Mesenchymal stem cell (in vitro differentiated cells and primary cell): ENCODE measurements at regions not wholly inside any gene's neighbourhood (a gene's known extent, or its start where the extent isn't known, plus 50 kb on each side); places are given as distances from the start of the nearest gene placed in this dataset.

Experiments
- DNase-seq: peaks from one replicate; pipeline ENCODE4 v3.0.0-alpha.2; 2013
- H2AFZ ChIP-seq: one replicate; pipeline ENCODE4 v1.6.1; 2013; ENCODE audit warnings: low read depth, mild to moderate bottlenecking, control low read depth, inconsistent platforms, low read length, moderate library complexity
- H2AK5ac ChIP-seq: 2 replicates; pipeline ENCODE4 v1.6.1; 2013; ENCODE audit warnings: low read length, moderate library complexity, mild to moderate bottlenecking, inconsistent platforms; ENCODE audit not compliant: severe bottlenecking
- H2BK120ac ChIP-seq: one replicate; pipeline ENCODE4 v1.6.1; 2013; ENCODE audit warnings: low read depth, mild to moderate bottlenecking, inconsistent platforms, low read length, moderate library complexity
- H2BK12ac ChIP-seq, 2 experiments: one replicate each; pipeline ENCODE4 v1.6.1; 2013; ENCODE audit warnings: inconsistent platforms in 2 of 2, low read length in 2 of 2, mild to moderate bottlenecking in 2 of 2, moderate library complexity in 2 of 2, control low read depth in 1 of 2
- H2BK15ac ChIP-seq: one replicate; pipeline ENCODE4 v1.6.1; 2013; ENCODE audit warnings: mild to moderate bottlenecking, low read depth, inconsistent platforms; ENCODE audit not compliant: poor library complexity, severe bottlenecking
- H2BK5ac ChIP-seq: 2 replicates; pipeline ENCODE4 v1.6.1; 2013; ENCODE audit warnings: low read depth, mild to moderate bottlenecking, low read length, control low read depth, inconsistent platforms; ENCODE audit not compliant: poor library complexity, severe bottlenecking
- H3K14ac ChIP-seq, 2 experiments: one replicate each; pipeline ENCODE4 v1.6.1; 2013; ENCODE audit warnings: inconsistent platforms in 2 of 2, low read length in 2 of 2, control low read depth in 1 of 2, mild to moderate bottlenecking in 1 of 2, moderate library complexity in 1 of 2
- H3K18ac ChIP-seq, 2 experiments: one replicate each; pipeline ENCODE4 v1.6.1; 2013; ENCODE audit warnings: inconsistent platforms in 2 of 2, low read length in 2 of 2, control low read depth in 1 of 2, low read depth in 1 of 2, mild to moderate bottlenecking in 1 of 2
- H3K23ac ChIP-seq, 2 experiments: one replicate each; pipeline ENCODE4 v1.6.1; 2013; ENCODE audit warnings: inconsistent platforms in 2 of 2, low read length in 2 of 2, mild to moderate bottlenecking in 2 of 2, moderate library complexity in 2 of 2, control low read depth in 1 of 2
- H3K27ac ChIP-seq: 2 replicates; pipeline ENCODE4 v1.5.1; 2013; ENCODE audit warnings: mild to moderate bottlenecking, moderate library complexity, low read length, control low read depth, inconsistent platforms; ENCODE audit not compliant: poor library complexity, severe bottlenecking
- H3K27me3 ChIP-seq, 2 experiments: 2 replicates each; pipeline versions ENCODE4 v1.6.1 to v1.7.0; 2013; ENCODE audit warnings: low read length in 2 of 2, mild to moderate bottlenecking in 2 of 2, moderate library complexity in 2 of 2, control low read depth in 1 of 2, inconsistent platforms in 1 of 2; ENCODE audit not compliant: control insufficient read depth in 1 of 2, insufficient read depth in 1 of 2
- H3K36me3 ChIP-seq, 2 experiments: 2 replicates each; pipeline versions ENCODE4 v1.6.1 to v1.7.0; 2013; ENCODE audit warnings: low read length in 2 of 2, control low read depth in 1 of 2, inconsistent platforms in 1 of 2, low read depth in 1 of 2, mild to moderate bottlenecking in 1 of 2; ENCODE audit not compliant: insufficient read depth in 2 of 2, control insufficient read depth in 1 of 2
- H3K4ac ChIP-seq, 2 experiments: one replicate each; pipeline ENCODE4 v1.6.1; 2013; ENCODE audit warnings: inconsistent platforms in 2 of 2, low read length in 2 of 2, mild to moderate bottlenecking in 2 of 2, moderate library complexity in 2 of 2, control low read depth in 1 of 2, low read depth in 1 of 2
- H3K4me1 ChIP-seq: 2 replicates; pipeline ENCODE4 v1.6.1; 2013; ENCODE audit warnings: low read depth, low read length, control low read depth; ENCODE audit not compliant: control insufficient read depth, insufficient read depth
- H3K4me2 ChIP-seq: 2 replicates; pipeline ENCODE4 v1.6.1; 2013; ENCODE audit warnings: low read length, mild to moderate bottlenecking, inconsistent platforms; ENCODE audit not compliant: poor library complexity, severe bottlenecking
- H3K4me3 ChIP-seq, 2 experiments: 2 replicates each; pipeline versions ENCODE4 v1.5.1 to v1.7.0; 2013; ENCODE audit warnings: low read length in 2 of 2, mild to moderate bottlenecking in 2 of 2, control low read depth in 1 of 2, low read depth in 1 of 2; ENCODE audit not compliant: insufficient read depth in 1 of 2
- H3K79me1 ChIP-seq: replicated peaks from 2 replicates; pipeline ENCODE4 v1.6.1; 2013; ENCODE audit warnings: mild to moderate bottlenecking, control low read depth, low read length, inconsistent platforms; ENCODE audit not compliant: poor library complexity, severe bottlenecking
- H3K9ac ChIP-seq: 2 replicates; pipeline ENCODE4 v1.7.0; 2013; ENCODE audit warnings: mild to moderate bottlenecking, low read length, moderate library complexity
- H3K9me3 ChIP-seq: 2 replicates; pipeline ENCODE4 v1.7.0; 2013; ENCODE audit warnings: mild to moderate bottlenecking, low read length; ENCODE audit not compliant: control insufficient read depth
- H4K8ac ChIP-seq: one replicate; pipeline ENCODE4 v1.6.1; 2013; ENCODE audit warnings: inconsistent platforms, mild to moderate bottlenecking, low read length, moderate library complexity
- H4K91ac ChIP-seq: one replicate; pipeline ENCODE4 v1.6.1; 2013; ENCODE audit warnings: mild to moderate bottlenecking, low read length, inconsistent platforms
- WGBS: methylation state at CpG from one replicate; pipeline ENCODE4 v1.1.7; 2013; ENCODE audit warnings: mixed read lengths; 5-methylcytosine and 5-hydroxymethylcytosine counted together

- H3K9ac ChIP-seq, result no peak overlapping the region
- no peak overlapping the region for H2AK5ac ChIP-seq
- H3K27ac ChIP-seq, result no peak overlapping the region
- H3K4me2 ChIP-seq, result no peak overlapping the region
- no peak for DNase-seq
- peaks cover 0 to 33% of the 10 kb centered on the region in 2 experiments for H3K27me3 ChIP-seq
- H3K4me3 ChIP-seq, result no peak overlapping the region
- no peak overlapping the region for H3K14ac ChIP-seq
- no peak overlapping the region for H2AFZ ChIP-seq
- H3K9me3 ChIP-seq, result peaks cover 13% of the 10 kb centered on the region
- H2BK120ac ChIP-seq, result no peak overlapping the region
- H4K91ac ChIP-seq, result no peak overlapping the region
- H2BK5ac ChIP-seq, result no peak overlapping the region
- 88% methylated on average over 5 of the region's 5 CpGs for WGBS
- no peak overlapping the region for H3K18ac ChIP-seq
- no peak overlapping the region for H2BK15ac ChIP-seq
- no peaks in the 10 kb centered on the region for H3K36me3 ChIP-seq
- no peak overlapping the region for H2BK12ac ChIP-seq
- no peaks in the 10 kb centered on the region for H3K4me1 ChIP-seq
- H3K23ac ChIP-seq, result no peak overlapping the region
- no peak overlapping the region for H4K8ac ChIP-seq
- H3K4ac ChIP-seq, result no peak overlapping the region
- H3K79me1 ChIP-seq, result no peaks in the 10 kb centered on the region
Measured at GRCh38 chr9:87805259-87805658, 77.4 kb upstream of the SPATA31E1 start.

GRCh38 chr9:87810008-87810407 is 72.7 kb upstream of the SPATA31E1 start:
- Histone ChIP-seq H2BK5ac (no peak overlapping the region), H3K4me2 (no peak overlapping the region), H2AFZ (no peak overlapping the region), H2BK12ac (no peak overlapping the region), H2BK120ac (no peak overlapping the region), H3K18ac (no peak overlapping the region), H3K4ac (no peak overlapping the region), H3K9me3 (peaks cover 13% of the 10 kb centered on the region), H3K9ac (no peak overlapping the region), H2BK15ac (no peak overlapping the region), H3K4me3 (no peak overlapping the region), H3K4me1 (no peaks in the 10 kb centered on the region), H3K27me3 (peaks cover 0 to 17% of the 10 kb centered on the region in 2 experiments), H3K14ac (no peak overlapping the region), H3K23ac (no peak overlapping the region), H2AK5ac (no peak overlapping the region), H3K36me3 (no peaks in the 10 kb centered on the region), H3K27ac (no peak overlapping the region), H4K91ac (no peak overlapping the region), H4K8ac (no peak overlapping the region), H3K79me1 (no peaks in the 10 kb centered on the region)
- WGBS, result 95% methylated on average over 5 of the region's 5 CpGs
- no peak for DNase-seq

GRCh38 chr9:87810679-87811178 is 71.9 kb upstream of the SPATA31E1 start:
- H2AK5ac ChIP-seq, result no peak overlapping the region
- H3K4me1 ChIP-seq, result no peaks in the 10 kb centered on the region
- no peak overlapping the region for H4K91ac ChIP-seq
- H3K4ac ChIP-seq, result no peak overlapping the region
- H3K4me2 ChIP-seq, result no peak overlapping the region
- no peak overlapping the region for H3K18ac ChIP-seq
- H3K9me3 ChIP-seq, result peaks cover 13% of the 10 kb centered on the region
- H3K9ac ChIP-seq, result no peak overlapping the region
- no peak overlapping the region for H2AFZ ChIP-seq
- H3K27ac ChIP-seq, result no peak overlapping the region
- WGBS, result 78% methylated on average over 5 of the region's 5 CpGs
- no peak for DNase-seq
- no peak overlapping the region for H3K14ac ChIP-seq
- H3K36me3 ChIP-seq, result no peaks in the 10 kb centered on the region
- no peak overlapping the region for H2BK5ac ChIP-seq
- H3K27me3 ChIP-seq, result peaks cover 0 to 11% of the 10 kb centered on the region in 2 experiments
- no peak overlapping the region for H2BK120ac ChIP-seq
- no peak overlapping the region for H2BK12ac ChIP-seq
- no peaks in the 10 kb centered on the region for H3K79me1 ChIP-seq
- H3K23ac ChIP-seq, result no peak overlapping the region
- H2BK15ac ChIP-seq, result no peak overlapping the region
- H3K4me3 ChIP-seq, result no peak overlapping the region
- no peak overlapping the region for H4K8ac ChIP-seq

GRCh38 chr9:87812375-87813118 is 70.1 kb upstream of the SPATA31E1 start:
- Histone ChIP-seq H2AK5ac (no peak overlapping the region), H2BK12ac (peak overlapping the region; percentile 16 to 78), H2AFZ (no peak overlapping the region), H3K79me1 (no peaks in the 10 kb centered on the region), H3K4me3 (no peak overlapping the region), H3K36me3 (no peaks in the 10 kb centered on the region), H3K4me1 (no peaks in the 10 kb centered on the region), H3K27ac (no peak overlapping the region), H2BK15ac (no peak overlapping the region), H3K18ac (no peak overlapping the region), H2BK120ac (no peak overlapping the region), H3K9me3 (peaks cover 13% of the 10 kb centered on the region), H3K23ac (no peak overlapping the region), H4K91ac (no peak overlapping the region), H3K14ac (no peak overlapping the region), H3K27me3 (no peaks in the 10 kb centered on the region), H3K9ac (peak overlapping the region; percentile 23), H3K4ac (no peak overlapping the region), H4K8ac (no peak overlapping the region), H3K4me2 (no peak overlapping the region), H2BK5ac (no peak overlapping the region)
- WGBS, result 49% methylated on average over 12 of the region's 13 CpGs
- DNase-seq, result peak; percentile 78
